Fibroblast of the aortic adventitia (primary cell): ENCODE measurements at regions not wholly inside any gene's neighbourhood (a gene's known extent, or its start where the extent isn't known, plus 50 kb on each side); places are given as distances from the start of the nearest gene placed in this dataset.
"Not testable (repeated sequence)": the region's sequence is repeated elsewhere in the genome, so short reads cannot be mapped to it uniquely, and the experiment has no call there.

Experiments
- DNase-seq: peaks from one replicate; pipeline ENCODE4 v3.0.0-alpha.2; 2010; ENCODE audit warnings: low read depth
- H3K4me3 ChIP-seq: 2 replicates; pipeline ENCODE4 v1.5.1; 2011; ENCODE audit warnings: low read depth, mild to moderate bottlenecking, control low read depth, low read length, moderate library complexity
- TF ChIP-seq, protein P1 (sequence below): IDR thresholded peaks from 2 replicates; pipeline ENCODE4 v1.5.1; 2011; ENCODE audit warnings: mild to moderate bottlenecking, low read length, control low read depth, inconsistent platforms; ENCODE audit not compliant: insufficient read depth

DNA sequence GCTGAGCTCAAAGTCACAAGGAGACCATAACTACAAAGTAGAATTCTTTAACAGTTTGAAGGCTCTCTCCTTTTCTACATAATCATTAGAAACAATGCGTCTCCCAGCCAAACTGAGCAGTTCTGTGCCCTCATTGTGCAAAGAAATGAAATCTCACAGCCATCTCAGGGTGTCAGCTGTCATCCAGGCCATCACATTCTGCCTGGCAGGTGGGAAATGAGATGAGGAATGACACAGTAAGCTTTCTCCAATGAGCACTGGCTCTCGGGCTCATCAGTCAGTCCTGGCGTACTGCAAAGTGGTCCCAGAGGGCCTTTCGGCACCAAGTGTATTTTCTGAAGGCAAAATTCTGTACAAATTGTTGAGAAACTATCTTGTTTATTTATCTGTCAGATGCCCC lies 306.5 kb downstream of the KCTD12 start:
- no peak for DNase-seq
- TF ChIP-seq, protein P1, sequence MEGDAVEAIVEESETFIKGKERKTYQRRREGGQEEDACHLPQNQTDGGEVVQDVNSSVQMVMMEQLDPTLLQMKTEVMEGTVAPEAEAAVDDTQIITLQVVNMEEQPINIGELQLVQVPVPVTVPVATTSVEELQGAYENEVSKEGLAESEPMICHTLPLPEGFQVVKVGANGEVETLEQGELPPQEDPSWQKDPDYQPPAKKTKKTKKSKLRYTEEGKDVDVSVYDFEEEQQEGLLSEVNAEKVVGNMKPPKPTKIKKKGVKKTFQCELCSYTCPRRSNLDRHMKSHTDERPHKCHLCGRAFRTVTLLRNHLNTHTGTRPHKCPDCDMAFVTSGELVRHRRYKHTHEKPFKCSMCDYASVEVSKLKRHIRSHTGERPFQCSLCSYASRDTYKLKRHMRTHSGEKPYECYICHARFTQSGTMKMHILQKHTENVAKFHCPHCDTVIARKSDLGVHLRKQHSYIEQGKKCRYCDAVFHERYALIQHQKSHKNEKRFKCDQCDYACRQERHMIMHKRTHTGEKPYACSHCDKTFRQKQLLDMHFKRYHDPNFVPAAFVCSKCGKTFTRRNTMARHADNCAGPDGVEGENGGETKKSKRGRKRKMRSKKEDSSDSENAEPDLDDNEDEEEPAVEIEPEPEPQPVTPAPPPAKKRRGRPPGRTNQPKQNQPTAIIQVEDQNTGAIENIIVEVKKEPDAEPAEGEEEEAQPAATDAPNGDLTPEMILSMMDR = no peak
- H3K4me3 ChIP-seq = no peak overlapping the region

DNA sequence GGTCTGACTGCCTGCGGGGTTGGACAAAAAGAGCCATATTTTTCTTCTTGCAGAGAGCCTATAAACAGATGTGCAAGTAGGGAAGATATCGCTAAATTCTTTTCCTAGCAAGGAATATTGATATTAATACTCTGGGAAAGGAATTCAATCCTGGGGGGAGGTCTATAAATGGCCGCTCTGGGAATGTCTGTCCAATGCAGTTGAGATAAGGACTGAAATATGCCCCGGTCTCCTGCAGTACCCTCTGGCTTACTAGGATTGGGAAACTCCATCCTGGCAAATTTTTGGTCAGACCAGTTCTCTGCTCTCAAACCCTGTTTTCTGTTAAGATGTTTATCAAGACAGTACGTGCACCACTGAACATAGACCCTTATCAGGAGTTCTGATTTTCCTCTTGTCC lies 310.6 kb downstream of the KCTD12 start:
- H3K4me3 ChIP-seq, DNase-seq: not testable (repeated sequence)

DNA sequence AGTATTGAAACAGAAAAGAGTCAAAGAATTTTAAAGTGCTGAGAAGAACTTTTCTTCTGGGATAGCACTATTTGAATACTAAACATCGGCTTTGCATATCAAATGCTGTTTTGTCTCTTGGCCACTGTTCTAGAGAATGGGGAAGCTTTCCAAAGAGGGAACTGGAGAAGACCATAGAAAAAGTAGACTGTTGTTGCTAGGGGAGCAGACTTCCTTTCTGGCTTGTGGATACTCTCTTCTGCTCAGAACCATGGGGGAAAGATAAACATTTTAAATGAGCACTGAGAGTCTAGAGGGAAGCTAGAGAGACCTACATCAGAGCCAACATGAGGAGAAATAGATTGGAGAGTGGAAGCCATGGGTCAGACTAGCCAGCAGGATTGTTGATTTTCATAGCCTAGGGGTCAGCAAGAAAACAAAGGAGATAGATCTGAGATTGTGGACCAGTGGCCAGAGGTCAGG lies 315.7 kb downstream of the KCTD12 start:
- TF ChIP-seq, protein P1 = no peak
- no peak overlapping the region for H3K4me3 ChIP-seq
- DNase-seq = no peak

DNA sequence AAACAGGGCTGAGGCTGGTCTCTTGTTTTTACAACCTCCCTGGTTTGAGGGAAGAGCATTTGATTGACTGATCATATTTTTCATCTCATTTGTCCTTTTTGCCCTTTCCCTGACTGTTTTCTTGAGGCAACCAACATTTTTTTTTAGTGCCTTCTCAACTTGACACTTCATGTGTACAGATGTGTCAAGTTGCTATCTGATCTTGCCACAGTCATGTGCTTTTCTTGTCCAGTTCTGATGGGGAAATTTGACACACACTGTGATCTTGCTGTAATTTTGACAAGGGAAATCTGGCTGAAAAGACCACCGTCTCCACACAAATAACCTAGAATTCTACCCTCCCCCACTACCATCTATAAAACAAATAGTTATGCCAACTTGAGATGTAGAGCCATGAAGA lies 329.6 kb downstream of the KCTD12 start:
- DNase-seq = no peak
- TF ChIP-seq, protein P1 = no peak

DNA sequence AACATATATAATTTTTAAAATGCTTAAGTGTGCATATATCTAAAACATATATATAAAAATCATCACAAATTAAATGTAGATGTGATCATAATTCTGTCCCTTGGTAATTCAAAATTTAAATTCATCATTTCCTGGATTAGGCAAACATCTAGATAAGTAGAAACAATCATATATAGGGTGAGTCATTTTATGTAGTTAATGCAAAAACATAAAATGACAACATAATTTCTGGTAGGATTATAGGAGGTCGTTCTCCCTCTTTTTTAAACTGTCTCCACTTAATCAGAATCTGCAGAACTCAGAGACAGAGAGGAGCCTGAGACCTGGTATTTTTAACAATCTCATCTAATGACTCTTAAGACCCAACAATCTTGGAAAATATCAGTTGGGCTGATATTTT lies 333.4 kb downstream of the KCTD12 start:
- DNase-seq = no peak
- TF ChIP-seq, protein P1 = no peak
- no peak overlapping the region for H3K4me3 ChIP-seq

More for the DNA sequence above, 329.6 kb downstream of the KCTD12 start:
- H3K4me3 ChIP-seq = no peak overlapping the region

DNA sequence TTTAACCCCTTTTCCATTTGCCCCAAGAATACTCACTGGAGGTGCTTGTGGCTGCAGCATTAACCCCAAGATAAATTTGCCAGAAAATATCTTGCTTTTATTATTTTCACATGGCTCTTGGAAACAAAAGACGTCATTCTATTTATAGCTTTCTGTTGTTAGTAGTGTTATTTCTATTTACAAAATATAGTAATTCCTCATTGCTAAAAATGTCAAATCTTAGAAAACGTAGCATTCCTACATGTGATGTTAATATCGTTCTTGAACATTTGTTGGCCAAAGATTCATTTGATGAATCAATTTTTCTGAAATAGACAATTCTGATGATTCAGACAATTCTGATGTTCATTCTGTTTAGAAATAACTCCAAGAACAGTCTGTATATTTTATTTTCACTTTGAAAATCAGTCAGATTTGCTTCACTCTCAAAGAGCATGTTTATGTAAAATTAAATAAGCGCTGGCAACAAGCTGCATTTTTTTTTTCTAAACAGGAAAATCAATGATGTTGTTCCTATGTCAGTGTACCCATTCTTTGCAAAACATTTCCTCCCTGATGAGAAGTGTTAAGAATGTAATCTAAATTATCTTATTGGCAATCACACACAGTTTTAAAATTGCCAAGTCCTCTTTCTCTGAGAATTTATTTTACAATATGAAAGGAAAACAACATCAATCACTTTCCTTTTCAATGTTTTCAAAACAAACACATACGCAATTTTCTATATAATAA lies 334.0 kb downstream of the KCTD12 start:
- H3K4me3 ChIP-seq = no peak overlapping the region
- TF ChIP-seq, protein P1 = no peak
- no peak for DNase-seq

DNA sequence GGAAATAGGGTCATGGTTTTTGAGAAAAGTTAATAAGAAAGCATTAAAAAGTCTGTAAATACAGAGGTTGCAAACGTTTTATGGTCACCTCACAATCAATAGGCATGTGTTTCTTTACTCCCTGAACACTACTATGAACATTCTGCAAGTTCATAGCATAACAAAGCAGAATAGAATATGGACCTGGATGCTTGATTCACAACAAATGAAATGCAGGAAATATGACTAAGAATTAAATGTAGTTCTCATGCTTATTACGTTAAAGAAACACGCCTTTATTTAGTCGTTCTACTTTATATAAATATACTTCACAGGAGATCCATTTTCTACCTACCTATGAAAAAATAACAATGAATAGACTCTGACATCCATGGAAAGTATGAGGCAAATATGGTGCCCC lies 344.0 kb downstream of the KCTD12 start:
- no peak overlapping the region for H3K4me3 ChIP-seq
- no peak for DNase-seq
- TF ChIP-seq, protein P1 = no peak
